Colonic mucosa (tissue), 4 donors: ENCODE measurements at regions not wholly inside any gene's neighbourhood (a gene's known extent, or its start where the extent isn't known, plus 50 kb on each side); places are given as distances from the start of the nearest gene placed in this dataset.
"Not testable (repeated sequence)": the region's sequence is repeated elsewhere in the genome, so short reads cannot be mapped to it uniquely, and the experiment has no call there.

Experiments used
- DNase-seq: peaks from one replicate; pipeline ENCODE4 v3.0.0-alpha.2; 2020
- H3K27ac ChIP-seq: fragments of 200-600 bp; one replicate; pipeline ENCODE4 v1.8.0; 2021
- H3K27me3 ChIP-seq: fragments of 200-600 bp; one replicate; pipeline ENCODE4 v1.8.0; 2021
- H3K36me3 ChIP-seq: fragments of 200-600 bp; one replicate; pipeline ENCODE4 v1.8.0; 2021
- H3K4me1 ChIP-seq: fragments of 200-600 bp; one replicate; pipeline ENCODE4 v1.8.0; 2021; ENCODE audit warnings: mild to moderate bottlenecking
- H3K4me3 ChIP-seq: fragments of 200-600 bp; one replicate; pipeline ENCODE4 v1.8.0; 2021
- H3K9ac ChIP-seq, 2 donors: one replicate each; pipeline ENCODE4 v1.7.0; 2013; ENCODE audit warnings: control low read depth in 2 of 2, low read depth in 2 of 2, low read length in 2 of 2
- H3K9me3 ChIP-seq: fragments of 200-600 bp; one replicate; pipeline ENCODE4 v1.8.0; 2021
- intact Hi-C: fragments of 100-400 bp; cut with DNase I; formaldehyde crosslinking; loops from one replicate; pipeline ENCODE4 v1.14.1; 2022
- TF ChIP-seq, protein P1 (sequence below): fragments of 200-600 bp; IDR thresholded peaks from one replicate; pipeline ENCODE4 v1.8.0; 2022; ENCODE audit warnings: antibody characterized with exemption, mild to moderate bottlenecking
- donor health status: healthy.
- donor health status: DM: no; HTN: no; CAD: no.
- donor health status: DM: no; HTN: no; CAD: no.

DNA sequence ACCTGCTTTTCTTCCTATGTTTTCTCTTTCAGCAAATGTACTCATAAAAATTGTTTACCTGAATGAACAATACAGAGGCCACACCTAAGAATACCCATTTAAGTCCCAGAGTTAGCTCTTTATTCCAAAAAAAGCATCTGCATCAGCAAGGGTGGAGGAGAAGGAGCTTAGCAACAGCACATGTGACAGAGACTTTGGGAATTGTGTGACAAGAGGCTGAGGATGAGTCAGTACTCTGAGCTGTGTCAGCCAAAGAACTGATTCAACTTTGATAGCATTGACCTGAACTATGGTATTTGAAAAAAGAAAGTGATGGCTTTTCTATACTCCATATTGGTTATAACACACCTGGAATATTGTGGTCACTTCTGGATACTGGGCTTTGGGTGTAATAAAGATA is 162.7 kb downstream of the ZNF648 start:
- H3K4me1 ChIP-seq, result no peaks in the 10 kb centered on the region
- intact Hi-C loops, result no loop called here
- no peaks in the 10 kb centered on the region for H3K9me3 ChIP-seq
- H3K4me3 ChIP-seq, result no peak overlapping the region
- H3K36me3 ChIP-seq, result no peaks in the 10 kb centered on the region
- no peaks in the 10 kb centered on the region for H3K27me3 ChIP-seq
- H3K27ac ChIP-seq, result no peak overlapping the region
- DNase-seq, result no peak
- TF ChIP-seq, protein P1, sequence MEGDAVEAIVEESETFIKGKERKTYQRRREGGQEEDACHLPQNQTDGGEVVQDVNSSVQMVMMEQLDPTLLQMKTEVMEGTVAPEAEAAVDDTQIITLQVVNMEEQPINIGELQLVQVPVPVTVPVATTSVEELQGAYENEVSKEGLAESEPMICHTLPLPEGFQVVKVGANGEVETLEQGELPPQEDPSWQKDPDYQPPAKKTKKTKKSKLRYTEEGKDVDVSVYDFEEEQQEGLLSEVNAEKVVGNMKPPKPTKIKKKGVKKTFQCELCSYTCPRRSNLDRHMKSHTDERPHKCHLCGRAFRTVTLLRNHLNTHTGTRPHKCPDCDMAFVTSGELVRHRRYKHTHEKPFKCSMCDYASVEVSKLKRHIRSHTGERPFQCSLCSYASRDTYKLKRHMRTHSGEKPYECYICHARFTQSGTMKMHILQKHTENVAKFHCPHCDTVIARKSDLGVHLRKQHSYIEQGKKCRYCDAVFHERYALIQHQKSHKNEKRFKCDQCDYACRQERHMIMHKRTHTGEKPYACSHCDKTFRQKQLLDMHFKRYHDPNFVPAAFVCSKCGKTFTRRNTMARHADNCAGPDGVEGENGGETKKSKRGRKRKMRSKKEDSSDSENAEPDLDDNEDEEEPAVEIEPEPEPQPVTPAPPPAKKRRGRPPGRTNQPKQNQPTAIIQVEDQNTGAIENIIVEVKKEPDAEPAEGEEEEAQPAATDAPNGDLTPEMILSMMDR, result no peak
- H3K9ac ChIP-seq, result no peak overlapping the region

DNA sequence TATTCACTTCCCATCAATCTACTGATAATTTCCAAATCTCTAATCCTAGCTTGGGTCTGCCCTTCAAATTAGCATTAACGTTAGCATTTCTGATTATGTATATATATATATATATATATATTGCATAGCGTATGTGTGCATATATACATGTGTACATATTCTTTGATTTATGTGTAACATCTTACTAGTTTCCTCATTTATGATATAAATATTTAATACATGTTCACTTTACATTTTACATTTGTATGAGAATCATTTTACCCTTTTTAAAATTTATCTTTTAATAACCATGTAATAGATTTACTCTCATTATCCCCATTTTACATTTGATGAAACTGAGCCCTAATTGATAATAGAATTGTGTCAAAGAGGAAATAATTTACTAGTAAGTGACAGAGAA is 164.7 kb downstream of the ZNF648 start:
- Histone ChIP-seq H3K9me3 (no peaks in the 10 kb centered on the region), H3K4me1 (no peaks in the 10 kb centered on the region), H3K27ac (no peak overlapping the region), H3K4me3 (no peak overlapping the region), H3K36me3 (no peaks in the 10 kb centered on the region), H3K9ac (no peak overlapping the region), H3K27me3 (no peaks in the 10 kb centered on the region)
- intact Hi-C loops, result no loop called here
- DNase-seq, result no peak
- TF ChIP-seq, protein P1, result no peak

DNA sequence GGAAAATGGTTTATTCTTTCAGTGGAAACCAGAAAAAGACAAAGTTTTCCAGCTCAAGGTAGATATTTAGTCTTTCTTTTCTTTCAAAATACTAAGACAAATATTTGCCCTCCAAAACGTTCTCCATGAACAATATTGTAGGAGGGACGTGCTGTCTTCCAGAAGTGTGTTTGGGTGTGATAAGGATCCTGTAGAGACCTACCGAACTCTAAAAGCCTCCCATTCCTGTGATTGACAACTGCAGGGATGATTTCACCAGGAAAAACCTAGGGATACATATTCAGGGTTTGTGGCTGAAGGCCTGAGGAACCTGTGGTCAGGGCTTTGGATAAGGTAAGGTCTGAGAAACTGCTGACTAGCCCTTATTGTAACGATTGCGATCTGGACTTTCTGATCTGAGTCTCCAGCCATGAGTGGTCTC is 167.1 kb downstream of the ZNF648 start:
- H3K9me3 ChIP-seq, result no peaks in the 10 kb centered on the region
- H3K36me3 ChIP-seq, result no peaks in the 10 kb centered on the region
- TF ChIP-seq, protein P1, result no peak
- no peak overlapping the region for H3K4me3 ChIP-seq
- no peak overlapping the region for H3K9ac ChIP-seq
- no peak overlapping the region for H3K27ac ChIP-seq
- intact Hi-C loops, result no loop called here
- H3K27me3 ChIP-seq, result no peaks in the 10 kb centered on the region
- DNase-seq, result no peak
- H3K4me1 ChIP-seq, result no peaks in the 10 kb centered on the region

DNA sequence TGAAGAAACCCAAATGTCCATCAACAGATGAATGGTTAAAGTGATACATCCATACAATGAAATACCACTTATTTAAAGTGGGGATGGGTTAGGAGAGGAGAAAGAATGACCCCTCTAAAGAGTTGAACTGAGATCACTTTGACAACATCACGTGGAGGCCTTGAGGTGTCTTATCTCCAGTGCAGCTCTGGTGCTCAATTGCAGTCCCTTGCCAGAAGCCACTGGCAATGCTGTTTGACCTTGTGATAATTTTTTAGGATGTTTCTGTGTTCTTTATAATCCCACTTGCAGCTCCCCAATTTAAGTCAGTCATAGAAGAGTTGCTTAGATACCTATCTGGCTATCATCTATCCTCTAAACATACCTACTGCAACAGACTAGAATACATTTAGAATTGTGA is 167.6 kb downstream of the ZNF648 start:
- no peak for DNase-seq
- TF ChIP-seq, protein P1, result no peak
- no peak overlapping the region for H3K27ac ChIP-seq
- H3K9me3 ChIP-seq, result no peaks in the 10 kb centered on the region
- H3K4me1 ChIP-seq, result no peaks in the 10 kb centered on the region
- H3K9ac ChIP-seq, result no peak overlapping the region
- no peaks in the 10 kb centered on the region for H3K36me3 ChIP-seq
- intact Hi-C loops, result no loop called here
- H3K27me3 ChIP-seq, result no peaks in the 10 kb centered on the region
- no peak overlapping the region for H3K4me3 ChIP-seq

DNA sequence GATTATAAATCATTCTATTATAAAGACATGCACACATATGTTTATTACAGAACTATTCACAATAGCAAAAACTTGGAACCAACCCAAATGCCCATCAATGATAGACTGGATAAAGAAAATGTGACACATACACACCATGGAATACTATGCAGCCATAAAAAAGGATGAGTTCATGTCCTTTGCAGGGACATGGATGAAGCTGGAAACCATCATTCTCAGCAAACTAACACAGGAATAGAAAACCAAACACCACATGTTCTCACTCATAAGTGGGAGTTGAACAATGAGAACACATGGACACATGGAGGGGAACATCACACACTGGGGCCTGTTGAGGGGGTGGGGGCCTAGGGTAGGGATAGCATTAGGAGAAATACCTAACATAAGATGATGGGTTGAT is 168.4 kb downstream of the ZNF648 start:
- H3K27me3 ChIP-seq, intact Hi-C loops: not testable (repeated sequence)

DNA sequence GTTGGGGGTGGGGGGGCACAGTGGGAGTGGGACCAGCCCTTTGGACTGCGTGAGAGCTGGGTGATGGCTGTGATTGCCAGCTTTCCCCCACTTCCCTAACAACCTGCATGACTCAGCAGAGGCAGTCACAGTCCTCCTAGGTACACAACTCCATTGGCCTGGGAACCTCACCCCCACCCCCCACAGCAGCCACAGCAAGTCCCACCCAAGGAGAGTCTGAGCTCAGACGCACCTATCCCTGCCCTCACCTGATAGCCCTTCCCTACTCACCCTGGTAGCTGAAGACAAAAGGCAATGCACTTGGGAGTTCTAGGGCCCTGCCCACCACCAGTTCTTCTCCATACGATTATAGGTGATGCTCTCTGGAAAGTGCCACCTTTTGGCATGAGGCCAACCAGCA is 188.9 kb downstream of the ZNF648 start:
- Histone ChIP-seq H3K9me3 (no peaks in the 10 kb centered on the region), H3K4me3 (no peak overlapping the region), H3K9ac (no peak overlapping the region), H3K4me1 (no peaks in the 10 kb centered on the region), H3K27me3 (no peaks in the 10 kb centered on the region), H3K27ac (no peak overlapping the region), H3K36me3 (no peaks in the 10 kb centered on the region)
- TF ChIP-seq, protein P1, result no peak
- no peak for DNase-seq
- intact Hi-C loops, result no loop called here

More for the DNA sequence above, 168.4 kb downstream of the ZNF648 start:
- not testable (repeated sequence) for H3K4me3 ChIP-seq, H3K9me3 ChIP-seq, H3K9ac ChIP-seq, H3K36me3 ChIP-seq, H3K4me1 ChIP-seq, DNase-seq, H3K27ac ChIP-seq
